Gastroesophageal sphincter (tissue), 3 donors: ENCODE measurements at regions not wholly inside any gene's neighbourhood (a gene's known extent, or its start where the extent isn't known, plus 50 kb on each side); places are given as distances from the start of the nearest gene placed in this dataset.

ENCODE experiments used
- CTCF ChIP-seq, 4 experiments: fragments of 200-600 bp in 2 of 4; fragments of 450-650 bp in 2 of 4; sonication (generic) in 1 of 4; IDR thresholded peaks; one replicate each; pipeline ENCODE4 v1.5.1; 2017 to 2019; ENCODE audit warnings: antibody characterized with exemption in 4 of 4, mild to moderate bottlenecking in 2 of 4, moderate library complexity in 2 of 4
- EP300 ChIP-seq: sonication (generic); formaldehyde crosslinking; IDR thresholded peaks from one replicate; pipeline ENCODE4 v1.6.1; 2017; ENCODE audit warnings: antibody characterized with exemption, mild to moderate bottlenecking
- POLR2A ChIP-seq, 2 donors: fragments of 450-650 bp; IDR thresholded peaks; one replicate each; pipeline ENCODE4 v1.6.1; 2017; ENCODE audit warnings: antibody characterized with exemption in 2 of 2, mild to moderate bottlenecking in 2 of 2, moderate library complexity in 1 of 2

DNA sequence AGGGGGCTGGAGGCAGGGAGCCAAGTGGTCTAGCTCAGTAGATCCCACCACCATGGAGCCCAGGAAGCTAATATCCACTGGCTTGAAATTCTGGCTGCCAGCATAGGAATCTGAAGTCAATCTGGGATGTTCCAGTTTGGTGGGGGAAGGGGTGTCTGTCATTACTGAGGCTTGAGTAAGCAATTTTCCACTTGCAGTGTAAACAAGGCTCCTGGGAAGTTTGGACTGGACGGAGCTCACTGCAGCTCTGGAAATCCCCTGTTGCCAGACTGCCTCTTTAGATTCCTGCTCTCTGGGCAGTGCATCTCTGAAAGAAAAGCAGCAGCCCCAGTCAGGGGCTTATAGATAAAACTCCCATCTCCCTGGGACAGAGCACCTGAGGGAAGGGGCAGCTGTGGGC is 349.2 kb upstream of the KLHL1 start:
- no peak for TF ChIP-seq CTCF (IDR thresholded peaks at IDR 0.05)
- no peak for TF ChIP-seq POLR2A (IDR thresholded peaks at IDR 0.05)
- TF ChIP-seq EP300: no peak
